ENCODE measurements at regions not wholly inside any gene's neighbourhood (a gene's known extent, or its start where the extent isn't known, plus 50 kb on each side); places are given as distances from the start of the nearest gene placed in this dataset.

DNA sequence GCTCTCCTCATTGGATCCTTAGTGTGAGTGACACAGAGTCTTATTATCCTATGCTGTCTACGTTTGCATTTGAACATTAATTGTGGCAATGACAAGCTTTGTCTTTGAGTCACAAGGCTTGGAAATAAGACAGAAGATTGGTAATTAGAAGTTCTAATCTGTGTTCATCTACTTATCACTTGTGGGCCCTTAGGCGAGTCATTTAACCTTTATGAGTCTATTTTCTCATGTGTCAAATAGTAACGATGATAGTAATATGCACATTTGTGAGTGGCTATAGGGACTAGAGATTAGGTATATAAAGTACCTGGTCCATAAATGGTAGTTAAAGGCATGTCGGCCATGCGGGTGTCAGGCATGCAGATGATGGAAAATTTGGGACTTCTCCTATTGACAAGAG lies 105.6 kb upstream of the NABP1 start:
- Histone ChIP-seq H3K9me3 (no peaks in the 10 kb centered on the region), H3K36me3 (no peaks in the 10 kb centered on the region), H3K27ac (no peak overlapping the region), H3K4me1 (no peaks in the 10 kb centered on the region), H3K4me3 (no peak overlapping the region), H3K27me3 (no peaks in the 10 kb centered on the region)
- DNase-seq (ENCODE audit: low spot score in 2 of 2) = no peak
- TF ChIP-seq, protein P1, sequence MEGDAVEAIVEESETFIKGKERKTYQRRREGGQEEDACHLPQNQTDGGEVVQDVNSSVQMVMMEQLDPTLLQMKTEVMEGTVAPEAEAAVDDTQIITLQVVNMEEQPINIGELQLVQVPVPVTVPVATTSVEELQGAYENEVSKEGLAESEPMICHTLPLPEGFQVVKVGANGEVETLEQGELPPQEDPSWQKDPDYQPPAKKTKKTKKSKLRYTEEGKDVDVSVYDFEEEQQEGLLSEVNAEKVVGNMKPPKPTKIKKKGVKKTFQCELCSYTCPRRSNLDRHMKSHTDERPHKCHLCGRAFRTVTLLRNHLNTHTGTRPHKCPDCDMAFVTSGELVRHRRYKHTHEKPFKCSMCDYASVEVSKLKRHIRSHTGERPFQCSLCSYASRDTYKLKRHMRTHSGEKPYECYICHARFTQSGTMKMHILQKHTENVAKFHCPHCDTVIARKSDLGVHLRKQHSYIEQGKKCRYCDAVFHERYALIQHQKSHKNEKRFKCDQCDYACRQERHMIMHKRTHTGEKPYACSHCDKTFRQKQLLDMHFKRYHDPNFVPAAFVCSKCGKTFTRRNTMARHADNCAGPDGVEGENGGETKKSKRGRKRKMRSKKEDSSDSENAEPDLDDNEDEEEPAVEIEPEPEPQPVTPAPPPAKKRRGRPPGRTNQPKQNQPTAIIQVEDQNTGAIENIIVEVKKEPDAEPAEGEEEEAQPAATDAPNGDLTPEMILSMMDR (IDR thresholded peaks at IDR 0.05) = no peak
- TF ChIP-seq POLR2AphosphoS5 (IDR thresholded peaks at IDR 0.05) (no peak), POLR2A (IDR thresholded peaks at IDR 0.05) (no peak)
- intact Hi-C loops (cut with DNase I; ENCODE audit: low total_unique reads) = no loop called here

DNA sequence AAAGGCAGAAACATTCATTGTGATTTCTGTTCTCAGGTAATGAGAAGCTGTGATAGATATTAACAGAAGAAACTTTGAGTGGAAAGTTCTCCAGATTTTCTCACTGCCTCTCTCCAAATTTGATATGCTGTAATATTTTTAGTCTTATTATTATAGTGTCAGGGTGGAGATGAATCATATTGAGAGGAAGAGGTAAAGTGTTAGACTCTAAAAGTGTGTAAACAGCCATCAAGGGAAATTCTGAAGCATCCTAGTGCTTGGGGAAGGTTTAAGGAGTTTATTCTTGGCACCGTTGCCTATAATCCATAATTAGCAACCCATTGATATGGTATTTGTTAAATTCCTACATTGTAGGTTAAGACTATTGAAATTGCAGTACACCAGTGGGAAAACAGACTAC lies 104.7 kb upstream of the NABP1 start:
- H3K27me3 ChIP-seq = no peaks in the 10 kb centered on the region
- TF ChIP-seq POLR2A (IDR thresholded peaks at IDR 0.05) = no peak
- no peak for TF ChIP-seq POLR2AphosphoS5 (IDR thresholded peaks at IDR 0.05)
- TF ChIP-seq, protein P1 (IDR thresholded peaks at IDR 0.05) = no peak
- H3K36me3 ChIP-seq = no peaks in the 10 kb centered on the region
- DNase-seq (ENCODE audit: low spot score in 2 of 2) = no peak
- H3K27ac ChIP-seq = no peak overlapping the region
- no peak overlapping the region for H3K4me3 ChIP-seq
- intact Hi-C loops (cut with DNase I; ENCODE audit: low total_unique reads) = no loop called here
- no peaks in the 10 kb centered on the region for H3K4me1 ChIP-seq
- H3K9me3 ChIP-seq = no peaks in the 10 kb centered on the region

DNA sequence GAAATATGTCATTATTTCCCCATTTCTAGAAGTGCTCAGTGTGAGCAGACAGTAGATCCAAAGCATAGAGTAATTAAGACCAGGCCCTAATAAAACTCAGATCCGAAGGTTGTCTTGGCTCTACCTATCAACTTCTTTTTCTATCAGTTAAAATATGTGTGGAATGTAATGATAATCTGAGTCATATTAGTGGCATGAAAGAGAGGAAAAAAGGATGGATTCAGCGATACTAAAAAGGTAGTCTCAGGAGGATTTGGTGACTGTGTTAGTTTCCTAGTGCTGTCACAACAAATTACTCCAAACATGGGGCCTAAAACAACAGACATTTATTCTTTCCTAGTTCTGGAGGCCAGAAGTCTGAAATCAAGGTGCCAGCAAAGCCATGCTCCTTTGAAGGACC lies 103.7 kb upstream of the NABP1 start:
- DNase-seq (ENCODE audit: low spot score in 2 of 2) = no peak
- TF ChIP-seq POLR2AphosphoS5 (IDR thresholded peaks at IDR 0.05) = no peak
- no peak for TF ChIP-seq POLR2A (IDR thresholded peaks at IDR 0.05)
- no peaks in the 10 kb centered on the region for H3K27me3 ChIP-seq

DNA sequence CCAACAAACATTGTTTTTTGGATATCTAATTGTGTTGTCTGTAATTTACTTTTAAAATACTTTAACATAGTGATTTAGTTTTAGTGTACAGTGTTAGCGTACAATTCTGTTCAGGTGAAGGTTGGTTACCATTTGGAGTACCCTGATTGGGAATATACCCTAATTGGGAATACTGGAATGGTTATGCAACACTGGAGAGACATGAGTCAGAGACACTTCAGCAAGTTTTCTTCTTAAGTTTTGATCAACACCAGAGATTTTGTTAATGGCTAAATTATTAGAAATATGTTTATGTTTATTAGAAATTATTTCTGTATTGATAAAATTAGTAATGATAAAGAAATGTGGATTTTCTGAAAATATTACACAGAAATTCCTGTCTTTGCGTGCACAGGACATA lies 100.3 kb upstream of the NABP1 start:
- no peaks in the 10 kb centered on the region for H3K4me1 ChIP-seq
- no peak for DNase-seq (ENCODE audit: low spot score in 2 of 2)
- no peak overlapping the region for H3K4me3 ChIP-seq
- H3K27ac ChIP-seq = no peak overlapping the region
- H3K9me3 ChIP-seq = no peaks in the 10 kb centered on the region
- H3K27me3 ChIP-seq = no peaks in the 10 kb centered on the region
- no peaks in the 10 kb centered on the region for H3K36me3 ChIP-seq
- TF ChIP-seq POLR2AphosphoS5 (IDR thresholded peaks at IDR 0.05) (no peak), POLR2A (IDR thresholded peaks at IDR 0.05) (no peak)
- TF ChIP-seq, protein P1 (IDR thresholded peaks at IDR 0.05) = no peak
- intact Hi-C loops (cut with DNase I; ENCODE audit: low total_unique reads) = no loop called here

More for the DNA sequence above, 103.7 kb upstream of the NABP1 start:
- H3K27ac ChIP-seq = no peak overlapping the region
- no peaks in the 10 kb centered on the region for H3K4me1 ChIP-seq
- no peak overlapping the region for H3K4me3 ChIP-seq
- intact Hi-C loops (cut with DNase I; ENCODE audit: low total_unique reads) = no loop called here
- H3K9me3 ChIP-seq = no peaks in the 10 kb centered on the region
- no peaks in the 10 kb centered on the region for H3K36me3 ChIP-seq

DNA sequence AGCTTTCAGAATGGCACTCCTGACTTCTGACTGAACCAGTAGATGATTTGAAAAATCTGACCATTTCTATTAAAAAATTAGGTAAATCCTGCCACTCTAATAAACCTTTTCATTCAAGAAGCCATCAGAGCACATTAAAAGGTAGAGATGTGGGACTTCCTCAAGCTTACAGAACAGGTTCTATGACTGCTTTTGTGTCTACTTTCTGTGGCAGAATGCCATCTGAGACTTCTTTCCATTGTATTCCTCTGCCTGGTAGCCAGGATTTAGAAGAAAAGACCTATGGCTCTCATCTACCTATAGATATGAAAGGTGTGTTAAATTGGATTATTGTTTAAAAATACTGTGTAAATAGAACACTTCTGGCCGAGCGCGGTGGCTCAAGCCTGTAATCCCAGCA lies 99.9 kb upstream of the NABP1 start:
- H3K27me3 ChIP-seq = no peaks in the 10 kb centered on the region

More for the DNA sequence above, 99.9 kb upstream of the NABP1 start:
- TF ChIP-seq POLR2AphosphoS5 (IDR thresholded peaks at IDR 0.05) (no peak), POLR2A (IDR thresholded peaks at IDR 0.05) (no peak)
- TF ChIP-seq, protein P1 (IDR thresholded peaks at IDR 0.05) = no peak
- Histone ChIP-seq H3K4me3 (no peak overlapping the region), H3K36me3 (no peaks in the 10 kb centered on the region), H3K4me1 (no peaks in the 10 kb centered on the region), H3K9me3 (no peaks in the 10 kb centered on the region), H3K27ac (no peak overlapping the region)
- intact Hi-C loops (cut with DNase I; ENCODE audit: low total_unique reads) = no loop called here
- no peak for DNase-seq (ENCODE audit: low spot score in 2 of 2)
